HCT116 (cell line): ENCODE measurements at regions not wholly inside any gene's neighbourhood (a gene's known extent, or its start where the extent isn't known, plus 50 kb on each side); places are given as distances from the start of the nearest gene placed in this dataset.

ENCODE experiments used
- CBX3 ChIP-seq: IDR thresholded peaks from 2 replicates; pipeline ENCODE4 v1.6.1; 2012; ENCODE audit warnings: low read depth
- CEBPB ChIP-seq: IDR thresholded peaks from 2 replicates; pipeline ENCODE4 v1.6.1; 2012; ENCODE audit warnings: low read depth
- FOSL1 ChIP-seq: IDR thresholded peaks from 2 replicates; pipeline ENCODE4 v1.6.1; 2012; ENCODE audit warnings: low read depth
- POLR2A ChIP-seq: IDR thresholded peaks from 2 replicates; pipeline ENCODE4 v1.7.0; 2011; ENCODE audit warnings: borderline replicate concordance; ENCODE audit not compliant: insufficient read depth, insufficient read length; ENCODE audit errors: extremely low read depth
- POLR2AphosphoS5 ChIP-seq: IDR thresholded peaks from 2 replicates; pipeline ENCODE4 v1.6.1; 2011; ENCODE audit warnings: mild to moderate bottlenecking, low read depth, low read length, moderate library complexity
- RAD21 ChIP-seq: IDR thresholded peaks from 2 replicates; pipeline ENCODE4 v1.6.1; 2012; ENCODE audit warnings: low read depth, mild to moderate bottlenecking
- SIN3A ChIP-seq: IDR thresholded peaks from 2 replicates; pipeline ENCODE4 v1.6.1; 2012; ENCODE audit warnings: low read depth
- SP1 ChIP-seq: IDR thresholded peaks from 2 replicates; pipeline ENCODE4 v1.6.1; 2012; ENCODE audit warnings: low read depth
- YY1 ChIP-seq: IDR thresholded peaks from 2 replicates; pipeline ENCODE4 v1.6.1; 2011; ENCODE audit warnings: low read length, low read depth, moderate library complexity, mild to moderate bottlenecking; ENCODE audit not compliant: insufficient replicate concordance; ENCODE audit errors: extremely low read depth
- ZNF274 ChIP-seq: fragments of 200-500 bp; sonication (Bioruptor generic); IDR thresholded peaks from 2 replicates; pipeline ENCODE4 v1.6.1; 2014; ENCODE audit warnings: mild to moderate bottlenecking, low read depth, low read length, inconsistent platforms
- TF ChIP-seq, protein P1 (sequence below), 3 experiments: fragments of 200-600 bp in 1 of 3; sonication (generic) in 1 of 3; IDR thresholded peaks in 2 of 3; conservative IDR thresholded peaks in 1 of 3; 2 replicates each; pipeline ENCODE4 v1.5.1; 2012 to 2017; ENCODE audit warnings: low read depth in 2 of 3, low read length in 2 of 3, antibody characterized with exemption in 1 of 3, borderline replicate concordance in 1 of 3, control low read depth in 1 of 3, mild to moderate bottlenecking in 1 of 3, mixed read lengths in 1 of 3, mixed run types in 1 of 3, moderate library complexity in 1 of 3; ENCODE audit not compliant: insufficient read depth in 1 of 3
- TF ChIP-seq, protein P2 (sequence below): IDR thresholded peaks from 2 replicates; pipeline ENCODE4 v1.6.1; 2012
- TF ChIP-seq, protein P3 (sequence below): IDR thresholded peaks from 2 replicates; pipeline ENCODE4 v1.6.1; 2011; ENCODE audit warnings: mild to moderate bottlenecking, low read length, moderate library complexity; ENCODE audit not compliant: insufficient replicate concordance; ENCODE audit errors: extremely low read depth
- TF ChIP-seq, protein P4 (sequence below): IDR thresholded peaks from 2 replicates; pipeline ENCODE4 v1.6.1; 2012; ENCODE audit warnings: low read depth

DNA sequence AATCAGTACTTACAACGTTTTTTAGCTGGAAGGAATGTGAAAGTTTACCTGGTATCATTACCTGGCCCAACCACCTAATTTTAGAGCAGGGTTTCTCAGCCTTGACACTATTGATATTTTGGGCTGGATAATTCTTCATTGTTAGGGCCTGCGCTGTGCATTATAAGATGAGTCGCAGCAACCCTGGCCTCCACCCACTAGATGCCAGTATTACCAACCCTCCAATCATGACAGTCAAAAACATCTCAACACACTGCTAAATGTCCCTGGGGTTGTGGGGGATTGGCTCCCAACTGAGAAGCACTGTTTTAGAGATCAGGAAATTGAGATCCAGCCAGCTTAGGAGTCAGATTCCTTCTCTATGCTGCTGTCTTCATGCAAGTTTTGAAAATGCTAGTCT is 265.3 kb upstream of the TCF4 start:
- no peak for TF ChIP-seq POLR2AphosphoS5
- TF ChIP-seq, protein P1, sequence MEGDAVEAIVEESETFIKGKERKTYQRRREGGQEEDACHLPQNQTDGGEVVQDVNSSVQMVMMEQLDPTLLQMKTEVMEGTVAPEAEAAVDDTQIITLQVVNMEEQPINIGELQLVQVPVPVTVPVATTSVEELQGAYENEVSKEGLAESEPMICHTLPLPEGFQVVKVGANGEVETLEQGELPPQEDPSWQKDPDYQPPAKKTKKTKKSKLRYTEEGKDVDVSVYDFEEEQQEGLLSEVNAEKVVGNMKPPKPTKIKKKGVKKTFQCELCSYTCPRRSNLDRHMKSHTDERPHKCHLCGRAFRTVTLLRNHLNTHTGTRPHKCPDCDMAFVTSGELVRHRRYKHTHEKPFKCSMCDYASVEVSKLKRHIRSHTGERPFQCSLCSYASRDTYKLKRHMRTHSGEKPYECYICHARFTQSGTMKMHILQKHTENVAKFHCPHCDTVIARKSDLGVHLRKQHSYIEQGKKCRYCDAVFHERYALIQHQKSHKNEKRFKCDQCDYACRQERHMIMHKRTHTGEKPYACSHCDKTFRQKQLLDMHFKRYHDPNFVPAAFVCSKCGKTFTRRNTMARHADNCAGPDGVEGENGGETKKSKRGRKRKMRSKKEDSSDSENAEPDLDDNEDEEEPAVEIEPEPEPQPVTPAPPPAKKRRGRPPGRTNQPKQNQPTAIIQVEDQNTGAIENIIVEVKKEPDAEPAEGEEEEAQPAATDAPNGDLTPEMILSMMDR (IDR thresholded peaks at IDR 0.05 in 2 of 3, conservative IDR thresholded peaks at IDR 0.05 in 1 of 3; ENCODE audit: borderline replicate concordance in 1 of 3, insufficient read depth in 1 of 3, low read depth in 2 of 3, low read length in 2 of 3): no peak
- no peak for TF ChIP-seq SP1
- TF ChIP-seq RAD21: no peak
- no peak for TF ChIP-seq ZNF274
- no peak for TF ChIP-seq FOSL1
- no peak for TF ChIP-seq YY1
- TF ChIP-seq SIN3A: no peak
- no peak for TF ChIP-seq POLR2A
- TF ChIP-seq, protein P2, sequence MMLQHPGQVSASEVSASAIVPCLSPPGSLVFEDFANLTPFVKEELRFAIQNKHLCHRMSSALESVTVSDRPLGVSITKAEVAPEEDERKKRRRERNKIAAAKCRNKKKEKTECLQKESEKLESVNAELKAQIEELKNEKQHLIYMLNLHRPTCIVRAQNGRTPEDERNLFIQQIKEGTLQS: no peak
- no peak for TF ChIP-seq CBX3
- TF ChIP-seq, protein P3, sequence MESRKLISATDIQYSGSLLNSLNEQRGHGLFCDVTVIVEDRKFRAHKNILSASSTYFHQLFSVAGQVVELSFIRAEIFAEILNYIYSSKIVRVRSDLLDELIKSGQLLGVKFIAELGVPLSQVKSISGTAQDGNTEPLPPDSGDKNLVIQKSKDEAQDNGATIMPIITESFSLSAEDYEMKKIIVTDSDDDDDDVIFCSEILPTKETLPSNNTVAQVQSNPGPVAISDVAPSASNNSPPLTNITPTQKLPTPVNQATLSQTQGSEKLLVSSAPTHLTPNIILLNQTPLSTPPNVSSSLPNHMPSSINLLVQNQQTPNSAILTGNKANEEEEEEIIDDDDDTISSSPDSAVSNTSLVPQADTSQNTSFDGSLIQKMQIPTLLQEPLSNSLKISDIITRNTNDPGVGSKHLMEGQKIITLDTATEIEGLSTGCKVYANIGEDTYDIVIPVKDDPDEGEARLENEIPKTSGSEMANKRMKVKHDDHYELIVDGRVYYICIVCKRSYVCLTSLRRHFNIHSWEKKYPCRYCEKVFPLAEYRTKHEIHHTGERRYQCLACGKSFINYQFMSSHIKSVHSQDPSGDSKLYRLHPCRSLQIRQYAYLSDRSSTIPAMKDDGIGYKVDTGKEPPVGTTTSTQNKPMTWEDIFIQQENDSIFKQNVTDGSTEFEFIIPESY: no peak
- TF ChIP-seq, protein P4, sequence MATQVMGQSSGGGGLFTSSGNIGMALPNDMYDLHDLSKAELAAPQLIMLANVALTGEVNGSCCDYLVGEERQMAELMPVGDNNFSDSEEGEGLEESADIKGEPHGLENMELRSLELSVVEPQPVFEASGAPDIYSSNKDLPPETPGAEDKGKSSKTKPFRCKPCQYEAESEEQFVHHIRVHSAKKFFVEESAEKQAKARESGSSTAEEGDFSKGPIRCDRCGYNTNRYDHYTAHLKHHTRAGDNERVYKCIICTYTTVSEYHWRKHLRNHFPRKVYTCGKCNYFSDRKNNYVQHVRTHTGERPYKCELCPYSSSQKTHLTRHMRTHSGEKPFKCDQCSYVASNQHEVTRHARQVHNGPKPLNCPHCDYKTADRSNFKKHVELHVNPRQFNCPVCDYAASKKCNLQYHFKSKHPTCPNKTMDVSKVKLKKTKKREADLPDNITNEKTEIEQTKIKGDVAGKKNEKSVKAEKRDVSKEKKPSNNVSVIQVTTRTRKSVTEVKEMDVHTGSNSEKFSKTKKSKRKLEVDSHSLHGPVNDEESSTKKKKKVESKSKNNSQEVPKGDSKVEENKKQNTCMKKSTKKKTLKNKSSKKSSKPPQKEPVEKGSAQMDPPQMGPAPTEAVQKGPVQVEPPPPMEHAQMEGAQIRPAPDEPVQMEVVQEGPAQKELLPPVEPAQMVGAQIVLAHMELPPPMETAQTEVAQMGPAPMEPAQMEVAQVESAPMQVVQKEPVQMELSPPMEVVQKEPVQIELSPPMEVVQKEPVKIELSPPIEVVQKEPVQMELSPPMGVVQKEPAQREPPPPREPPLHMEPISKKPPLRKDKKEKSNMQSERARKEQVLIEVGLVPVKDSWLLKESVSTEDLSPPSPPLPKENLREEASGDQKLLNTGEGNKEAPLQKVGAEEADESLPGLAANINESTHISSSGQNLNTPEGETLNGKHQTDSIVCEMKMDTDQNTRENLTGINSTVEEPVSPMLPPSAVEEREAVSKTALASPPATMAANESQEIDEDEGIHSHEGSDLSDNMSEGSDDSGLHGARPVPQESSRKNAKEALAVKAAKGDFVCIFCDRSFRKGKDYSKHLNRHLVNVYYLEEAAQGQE: no peak
- TF ChIP-seq CEBPB: no peak
